COR-L47 (cell line): ENCODE measurements at regions not wholly inside any gene's neighbourhood (a gene's known extent, or its start where the extent isn't known, plus 50 kb on each side); places are given as distances from the start of the nearest gene placed in this dataset.
"Not testable (repeated sequence)": the region's sequence is repeated elsewhere in the genome, so short reads cannot be mapped to it uniquely, and the experiment has no call there.

Source experiments
- DNase-seq: peaks from one replicate; lab custom pipeline; 2025; lab: John Stamatoyannopoulos, UW

GRCh38 chr4:27360790-27361267, 500.2 kb downstream of the STIM2 start:
- no peak for DNase-seq

DNA sequence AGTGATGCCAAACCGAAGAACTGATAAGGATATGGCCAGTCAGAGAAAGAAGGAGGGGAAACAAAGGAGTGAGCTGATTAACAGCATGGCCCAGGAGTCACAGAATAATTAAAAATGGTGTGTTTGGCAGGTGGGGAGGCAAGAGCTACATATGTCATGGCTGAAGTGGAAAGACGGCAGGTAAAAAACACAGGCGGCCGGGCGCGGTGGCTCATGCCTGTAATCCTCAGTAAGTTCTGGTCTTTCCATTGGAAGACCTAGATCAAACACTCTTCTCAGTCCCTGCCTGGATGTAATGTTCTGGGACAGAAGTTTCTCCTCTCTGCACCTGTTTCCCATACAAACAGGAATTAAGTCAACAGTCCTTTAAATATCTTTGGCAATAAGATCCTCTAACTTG, 503.9 kb downstream of the STIM2 start:
- no peak for DNase-seq

DNA sequence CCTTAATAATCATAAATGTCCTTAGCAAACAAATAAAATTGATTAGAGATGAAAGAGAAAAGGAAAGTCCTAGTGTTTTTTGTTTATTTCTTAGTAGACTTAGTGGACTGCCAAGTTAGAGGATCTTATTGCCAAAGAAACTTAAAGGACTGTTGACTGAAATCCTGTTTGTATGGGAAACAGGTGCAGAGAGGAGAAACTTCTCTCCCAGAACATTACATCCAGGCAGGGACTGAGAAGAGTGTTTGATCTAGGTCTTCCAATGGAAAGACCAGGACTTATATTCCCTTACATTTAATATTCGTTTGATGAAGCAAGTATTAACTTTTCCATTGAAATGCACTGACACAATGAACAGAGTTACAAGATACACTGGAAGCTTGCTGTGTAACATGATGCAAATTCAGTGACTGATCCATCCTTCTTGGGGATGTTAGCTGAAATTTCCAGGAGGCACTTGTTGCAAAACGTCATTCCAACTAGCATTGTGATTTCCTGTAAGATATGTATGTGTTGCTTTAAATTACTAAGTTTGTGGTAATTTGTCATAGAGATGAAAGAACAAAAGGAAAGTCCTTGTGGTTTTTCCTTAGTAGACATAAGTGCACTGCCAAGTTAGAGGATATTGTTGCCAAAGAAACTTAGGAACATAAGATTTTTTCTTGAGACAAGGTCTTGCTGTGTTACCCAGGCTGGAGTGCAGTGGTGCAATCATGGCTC, 505.6 kb downstream of the STIM2 start:
- no peak for DNase-seq

- DNase-seq = no peak
These were observed 508.1 kb downstream of the STIM2 start for GRCh38 chr4:27368781-27369180.

DNA sequence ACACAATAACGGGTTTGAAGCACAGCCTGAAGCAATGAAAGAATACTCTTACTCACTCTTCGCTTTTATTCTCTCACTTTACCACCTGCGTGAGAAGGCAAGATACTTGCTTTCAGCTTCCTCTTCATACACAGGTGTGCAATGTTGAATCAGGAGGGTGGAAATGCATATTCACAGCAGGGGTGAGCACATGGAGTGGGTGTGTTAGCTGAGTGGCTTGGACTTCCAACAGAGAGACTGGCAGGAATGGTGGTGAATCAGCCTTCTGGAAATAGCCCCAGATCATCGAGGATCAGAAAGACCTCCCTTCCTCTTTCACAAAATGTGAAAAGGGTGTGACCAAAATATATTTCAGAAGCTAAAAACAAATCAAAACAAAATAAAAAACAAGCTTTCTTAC, 521.2 kb downstream of the STIM2 start:
- DNase-seq = peak; percentile 48

DNA sequence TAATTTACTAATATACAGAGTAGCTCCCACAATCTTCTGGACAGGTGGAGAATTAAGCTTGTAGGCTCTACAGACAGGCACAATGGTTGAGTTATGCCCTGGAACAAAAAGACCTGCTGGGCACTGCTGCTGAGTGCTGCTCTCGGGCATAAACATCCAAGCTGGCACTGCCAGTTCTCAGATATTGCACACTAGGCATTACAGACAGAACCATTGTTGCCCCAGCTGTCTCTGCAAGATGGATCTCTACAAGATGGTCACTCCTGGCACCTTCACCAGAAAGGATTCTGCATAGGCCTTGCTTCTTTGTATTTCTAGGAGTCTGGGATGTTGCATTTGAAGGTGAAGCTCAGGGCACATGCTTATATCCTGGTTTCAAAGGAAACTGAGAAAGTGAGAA, 527.1 kb downstream of the STIM2 start:
- DNase-seq = no peak

GRCh38 chr4:27397886-27398285, 537.2 kb downstream of the STIM2 start:
- DNase-seq = no peak

DNA sequence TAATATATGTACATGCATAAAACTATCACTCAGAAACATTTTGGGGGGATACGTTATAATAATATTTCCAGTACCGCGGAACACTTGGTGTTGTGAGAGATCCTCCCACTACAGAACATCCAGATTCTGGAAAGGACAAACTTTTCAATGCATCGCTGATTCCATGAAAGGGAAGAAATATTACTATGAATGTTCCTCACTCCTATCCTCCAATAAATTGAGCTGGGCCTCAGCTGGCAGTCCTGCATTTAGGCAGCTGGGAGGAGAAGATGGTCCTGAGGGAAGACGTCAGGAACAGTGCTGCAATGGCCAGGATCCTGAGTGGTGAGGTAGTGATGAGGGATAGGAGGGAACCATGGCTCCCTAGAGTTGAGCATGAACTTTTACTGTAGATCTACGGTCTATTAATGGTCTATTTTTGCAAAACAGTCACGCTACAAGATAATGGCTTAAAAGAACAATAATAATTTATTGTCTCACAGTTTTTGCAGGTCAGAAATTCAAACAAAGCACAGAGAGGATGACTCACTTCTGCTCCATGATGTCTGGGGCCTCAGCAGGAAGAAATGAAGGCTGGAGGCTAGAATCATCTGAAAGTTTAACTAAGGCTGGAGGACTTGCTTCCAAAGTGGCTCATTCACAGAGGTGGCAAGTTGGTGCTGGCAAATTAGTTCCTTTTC, 538.1 kb downstream of the STIM2 start:
- no peak for DNase-seq

DNA sequence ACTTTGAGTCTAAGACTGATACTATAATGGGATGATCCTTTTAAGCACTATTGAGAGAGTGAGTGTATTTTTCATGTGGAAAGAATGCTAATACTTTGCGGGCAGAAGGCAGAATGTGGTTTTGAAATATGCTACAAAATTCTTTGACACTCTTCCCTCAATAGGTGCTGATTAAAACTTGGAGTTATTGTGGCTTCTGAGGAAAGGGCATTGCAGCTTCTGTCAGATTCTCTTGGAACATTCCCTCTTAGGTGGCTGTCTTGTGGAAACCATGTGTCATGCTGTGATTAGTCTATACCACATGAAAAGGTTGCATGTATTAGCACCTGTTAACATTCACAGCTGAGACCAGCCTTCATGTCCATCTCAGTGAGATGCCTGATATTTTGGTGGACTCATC, 547.0 kb downstream of the STIM2 start:
- no peak for DNase-seq

DNA sequence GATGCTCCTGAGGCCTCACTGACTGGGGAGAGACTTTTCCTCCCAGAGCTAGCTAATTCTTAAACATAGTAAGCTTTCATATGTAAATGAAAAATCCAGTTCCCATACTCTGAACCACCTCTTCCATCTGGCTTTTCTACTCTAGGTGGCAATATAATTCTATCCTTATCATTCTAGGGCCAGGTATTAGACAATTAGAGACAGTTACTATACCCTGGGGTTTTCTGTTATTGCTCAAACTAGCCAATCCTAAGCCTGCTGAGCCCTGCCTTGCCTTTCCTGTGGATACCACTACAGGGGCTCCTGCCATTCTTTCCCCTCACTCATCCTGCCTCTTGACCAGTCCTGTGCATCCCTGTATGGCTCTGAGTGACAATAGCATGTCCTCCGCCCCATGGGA, 552.0 kb downstream of the STIM2 start:
- DNase-seq = no peak

- no peak for DNase-seq
These were observed 554.5 kb downstream of the STIM2 start for GRCh38 chr4:27414887-27415731.

GRCh38 chr4:27428661-27429060, 568.0 kb downstream of the STIM2 start:
- DNase-seq = no peak

DNA sequence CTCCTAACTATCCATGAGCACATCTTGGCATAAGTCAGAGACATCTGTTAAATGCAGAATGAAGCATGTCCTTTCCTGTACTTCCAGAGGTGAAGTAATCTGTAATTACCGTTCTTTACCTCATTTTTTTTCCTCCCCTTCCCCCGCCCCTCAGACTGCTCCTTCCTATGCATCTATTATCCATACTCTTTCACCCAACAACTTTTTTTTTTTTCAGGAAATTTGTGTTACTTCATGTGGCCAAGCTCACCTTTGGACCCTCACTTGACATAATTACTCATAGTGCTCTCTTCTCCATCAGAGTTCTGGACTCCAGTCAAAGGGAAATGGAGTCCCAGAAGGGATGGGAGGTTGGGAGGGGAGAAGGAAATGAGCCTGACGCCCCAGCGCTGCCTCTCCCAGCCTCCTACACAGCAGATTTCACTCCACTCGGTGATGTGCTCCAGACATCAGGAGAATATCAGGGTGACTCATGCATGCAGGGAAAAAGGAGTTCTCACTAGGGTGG, 568.8 kb downstream of the STIM2 start:
- DNase-seq = no peak

GRCh38 chr4:27442146-27442545, 581.5 kb downstream of the STIM2 start:
- DNase-seq = no peak

- not testable (repeated sequence) for DNase-seq
These were observed 582.0 kb downstream of the STIM2 start for GRCh38 chr4:27442661-27443060.

DNA sequence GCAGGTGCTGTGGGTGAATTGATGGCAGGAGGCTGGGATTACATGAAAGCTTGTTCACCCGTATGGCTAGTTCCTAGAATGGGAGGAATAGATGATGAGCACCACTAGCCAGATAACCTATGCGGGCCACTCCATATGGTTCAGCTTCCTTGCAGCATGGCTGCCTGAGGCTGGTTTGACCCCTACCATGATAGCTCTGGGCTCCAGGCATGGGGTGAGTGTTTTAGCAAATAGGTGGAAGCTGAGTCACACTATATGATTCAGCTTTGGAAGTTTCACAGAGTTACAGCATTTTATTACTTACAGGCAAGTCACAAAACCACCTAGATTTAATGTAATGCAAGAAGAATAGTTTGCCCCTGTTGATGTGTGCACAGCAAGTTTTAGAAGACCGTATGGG, 603.2 kb downstream of the STIM2 start:
- no peak for DNase-seq

DNA sequence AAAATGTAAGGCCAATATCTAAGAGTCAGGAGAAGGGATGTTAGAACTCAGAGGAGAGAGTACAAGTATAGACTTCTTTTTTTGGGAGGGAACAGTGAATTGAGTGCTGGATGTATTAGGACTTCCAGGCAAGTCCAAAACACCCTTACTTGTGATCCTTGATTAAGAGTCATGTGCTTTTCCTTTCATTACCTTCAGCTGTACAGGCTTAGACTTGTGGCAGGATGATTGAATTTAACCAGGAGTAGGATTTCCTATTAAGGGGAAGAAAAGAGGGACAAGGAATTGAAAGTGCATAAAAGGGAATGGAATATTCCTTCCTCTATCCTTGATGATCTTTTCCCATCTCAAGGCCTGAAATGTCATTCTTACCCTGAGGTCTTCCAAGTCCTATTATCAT, 606.7 kb downstream of the STIM2 start:
- no peak for DNase-seq

GRCh38 chr4:27472364-27472763, 611.7 kb downstream of the STIM2 start:
- DNase-seq = no peak

- DNase-seq = no peak
These were observed 614.0 kb downstream of the STIM2 start for GRCh38 chr4:27474691-27475090.

DNA sequence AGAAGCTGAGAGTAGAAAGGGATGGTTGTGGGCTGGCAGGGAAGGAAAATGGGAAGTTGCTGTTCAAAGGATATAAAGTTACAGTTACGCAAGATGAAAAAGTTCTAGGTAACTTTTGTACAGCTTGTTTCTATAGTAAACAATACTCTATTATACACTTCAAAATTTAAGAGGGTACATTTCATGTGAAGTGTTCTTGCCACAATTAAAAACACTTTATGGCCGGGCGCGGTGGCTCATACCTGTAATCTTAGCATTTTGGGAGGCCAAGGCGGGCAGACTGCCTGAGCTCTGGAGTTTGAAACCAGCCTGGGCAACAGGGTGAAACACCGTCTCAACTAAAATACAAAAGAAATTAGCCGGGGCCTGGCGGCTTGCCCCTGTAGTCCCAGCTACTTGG, 623.6 kb downstream of the STIM2 start:
- DNase-seq = no peak

DNA sequence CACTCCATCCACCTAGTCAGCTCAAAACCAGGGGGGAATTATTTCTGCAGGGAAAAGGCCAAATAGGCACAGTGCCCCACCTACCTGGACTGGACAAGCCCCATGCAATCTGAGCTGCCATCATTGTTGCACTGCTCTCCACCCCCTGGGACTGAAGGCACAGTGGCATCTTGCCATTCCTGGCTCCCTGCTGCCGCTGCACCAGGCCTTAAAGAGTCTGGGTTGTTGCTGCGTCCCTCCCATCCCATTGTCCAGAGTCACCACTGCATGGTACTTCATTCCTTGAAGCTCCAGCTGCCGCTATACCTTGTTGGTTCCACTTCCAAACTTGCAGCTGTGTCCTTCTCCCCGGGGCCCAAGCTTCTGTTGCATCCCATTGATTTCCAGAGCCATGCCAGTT, 629.7 kb downstream of the STIM2 start:
- no peak for DNase-seq

GRCh38 chr4:27490766-27491165, 630.1 kb downstream of the STIM2 start:
- no peak for DNase-seq

DNA sequence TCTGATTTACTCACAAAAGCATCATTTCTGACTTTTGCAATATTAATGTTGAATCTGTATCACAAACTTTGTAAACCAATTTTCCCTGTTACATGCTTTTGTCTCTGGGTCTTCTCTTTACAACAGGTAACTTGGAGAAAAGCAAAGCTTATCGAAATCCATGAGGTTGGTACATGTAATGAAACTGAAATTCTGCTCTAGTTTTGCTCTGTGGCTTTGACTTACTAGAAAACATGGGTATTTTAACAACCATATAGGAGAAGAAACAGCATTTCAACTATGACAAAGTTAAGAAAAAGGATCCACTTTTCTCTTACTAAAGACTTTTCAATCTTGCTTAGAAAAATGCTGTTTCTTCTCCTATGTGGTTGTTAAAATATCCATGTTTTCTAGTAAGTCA, 645.8 kb downstream of the STIM2 start:
- no peak for DNase-seq
